Activated B cell treated with CpG ODN at 0.5 μM for 24 hours (primary cell): ENCODE measurements at regions not wholly inside any gene's neighbourhood (a gene's known extent, or its start where the extent isn't known, plus 50 kb on each side); places are given as distances from the start of the nearest gene placed in this dataset.
"Not testable (repeated sequence)": the region's sequence is repeated elsewhere in the genome, so short reads cannot be mapped to it uniquely, and the experiment has no call there.

Source experiments
- ATAC-seq: fragments of 200-7000 bp; cut with Tn5 transposase; one replicate; pipeline ENCODE4 v1.10.0; 2021; ENCODE audit warnings: low read depth, mild to moderate bottlenecking, moderate library complexity
- CTCF ChIA-PET: fragments of 350-600 bp; sonication (Branson Sonifier 250); formaldehyde crosslinking; loops from one replicate; lab custom pipeline; 2021; ENCODE audit warnings: antibody characterized with exemption; lab: Charles Lee
- POLR2A ChIA-PET: fragments of 350-600 bp; sonication (Branson Sonifier 250); formaldehyde crosslinking; loops from one replicate; lab custom pipeline; 2021; ENCODE audit warnings: antibody characterized with exemption; lab: Charles Lee
- DNase-seq: peaks from one replicate; pipeline ENCODE4 v3.0.0; 2022
- H3K27ac Mint-ChIP-seq: one replicate; pipeline ENCODE4 v1.8.0; 2020; ENCODE audit warnings: mixed read lengths
- H3K27me3 Mint-ChIP-seq: one replicate; pipeline ENCODE4 v1.8.0; 2021; ENCODE audit warnings: mixed read lengths
- H3K36me3 Mint-ChIP-seq: one replicate; pipeline ENCODE4 v1.8.0; 2021; ENCODE audit warnings: low read depth, mixed read lengths
- H3K4me1 Mint-ChIP-seq: one replicate; pipeline ENCODE4 v1.8.0; 2021; ENCODE audit warnings: mixed read lengths
- H3K4me3 Mint-ChIP-seq: one replicate; pipeline ENCODE4 v1.8.0; 2020; ENCODE audit warnings: mild to moderate bottlenecking, mixed read lengths
- H3K9me3 Mint-ChIP-seq: one replicate; pipeline ENCODE4 v1.8.0; 2020; ENCODE audit warnings: mixed read lengths
- intact Hi-C: fragments of 100-400 bp; cut with micrococcal nuclease; formaldehyde crosslinking; loops from one replicate; pipeline ENCODE4 v1.15.1; 2024
- TF ChIP-seq, protein P1 (sequence below): fragments of 200-600 bp; IDR thresholded peaks from one replicate; pipeline ENCODE4 v1.8.0; 2022; ENCODE audit warnings: antibody characterized with exemption, mild to moderate bottlenecking

DNA sequence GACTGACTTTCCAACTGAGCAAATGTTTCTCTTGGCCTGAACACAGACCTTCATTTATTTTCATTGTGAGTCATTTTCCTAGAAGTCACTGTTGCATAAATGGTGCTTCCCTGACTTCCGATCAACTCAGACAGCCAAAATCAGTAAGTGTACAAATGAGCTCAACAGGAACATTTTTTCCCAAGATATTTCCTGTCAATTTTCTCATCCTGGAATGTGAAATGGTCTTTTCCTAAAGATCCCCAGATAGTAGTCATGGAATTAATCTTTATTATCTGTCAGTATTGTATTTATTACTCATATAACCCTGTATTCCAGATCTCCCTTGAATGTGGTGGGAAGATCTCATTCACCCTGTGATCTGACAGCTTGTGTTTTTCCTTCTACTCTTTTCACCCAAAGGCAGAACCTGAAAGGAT lies 360.3 kb upstream of the KIF2B start:
- H3K9me3 Mint-ChIP-seq: peaks cover 12% of the 10 kb centered on the region
- ATAC-seq (no peak), DNase-seq (no peak)
- TF ChIP-seq, protein P1, sequence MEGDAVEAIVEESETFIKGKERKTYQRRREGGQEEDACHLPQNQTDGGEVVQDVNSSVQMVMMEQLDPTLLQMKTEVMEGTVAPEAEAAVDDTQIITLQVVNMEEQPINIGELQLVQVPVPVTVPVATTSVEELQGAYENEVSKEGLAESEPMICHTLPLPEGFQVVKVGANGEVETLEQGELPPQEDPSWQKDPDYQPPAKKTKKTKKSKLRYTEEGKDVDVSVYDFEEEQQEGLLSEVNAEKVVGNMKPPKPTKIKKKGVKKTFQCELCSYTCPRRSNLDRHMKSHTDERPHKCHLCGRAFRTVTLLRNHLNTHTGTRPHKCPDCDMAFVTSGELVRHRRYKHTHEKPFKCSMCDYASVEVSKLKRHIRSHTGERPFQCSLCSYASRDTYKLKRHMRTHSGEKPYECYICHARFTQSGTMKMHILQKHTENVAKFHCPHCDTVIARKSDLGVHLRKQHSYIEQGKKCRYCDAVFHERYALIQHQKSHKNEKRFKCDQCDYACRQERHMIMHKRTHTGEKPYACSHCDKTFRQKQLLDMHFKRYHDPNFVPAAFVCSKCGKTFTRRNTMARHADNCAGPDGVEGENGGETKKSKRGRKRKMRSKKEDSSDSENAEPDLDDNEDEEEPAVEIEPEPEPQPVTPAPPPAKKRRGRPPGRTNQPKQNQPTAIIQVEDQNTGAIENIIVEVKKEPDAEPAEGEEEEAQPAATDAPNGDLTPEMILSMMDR: no peak
- ChIA-PET POLR2A (no interaction called here), CTCF (no interaction called here)
- H3K36me3 Mint-ChIP-seq: no peaks in the 10 kb centered on the region
- intact Hi-C loops: no loop called here
- H3K27me3 Mint-ChIP-seq: no peaks in the 10 kb centered on the region
- no peaks in the 10 kb centered on the region for H3K4me1 Mint-ChIP-seq
- H3K4me3 Mint-ChIP-seq: no peak overlapping the region
- H3K27ac Mint-ChIP-seq: no peak overlapping the region

- CTCF ChIA-PET, H3K27me3 Mint-ChIP-seq: not testable (repeated sequence)
Observed at GRCh38 chr17:53455943-53456342, 366.8 kb upstream of the KIF2B start.

GRCh38 chr17:53454337-53454736 lies 368.4 kb upstream of the KIF2B start:
- no peak for DNase-seq
- CTCF ChIA-PET: no interaction called here
- TF ChIP-seq, protein P1: no peak

More at GRCh38 chr17:53455943-53456342, 366.8 kb upstream of the KIF2B start:
- DNase-seq, POLR2A ChIA-PET, H3K4me3 Mint-ChIP-seq, H3K36me3 Mint-ChIP-seq, ATAC-seq, H3K4me1 Mint-ChIP-seq, H3K27ac Mint-ChIP-seq, intact Hi-C loops: not testable (repeated sequence)
- H3K9me3 Mint-ChIP-seq: peaks cover 24% of the 10 kb centered on the region

DNA sequence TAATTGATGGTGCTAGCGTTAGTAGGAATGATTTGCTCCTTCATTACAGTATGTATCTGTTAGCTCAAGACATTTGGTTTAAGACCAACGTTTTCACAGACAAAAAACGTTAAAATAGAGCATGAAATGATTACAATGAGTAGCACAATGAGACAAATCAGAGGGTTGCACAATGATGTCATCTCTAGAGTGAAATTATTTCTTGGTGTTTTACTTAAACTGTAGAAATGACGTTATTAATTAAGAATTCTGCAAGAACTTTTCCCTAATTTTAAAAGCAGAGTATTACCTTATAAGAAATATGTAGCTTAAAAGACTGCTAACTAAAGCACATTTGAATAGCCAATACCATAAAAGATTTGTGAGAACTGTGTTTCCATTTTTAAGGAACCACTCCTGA lies 373.4 kb upstream of the KIF2B start:
- H3K27me3 Mint-ChIP-seq: no peaks in the 10 kb centered on the region
- ATAC-seq (no peak), DNase-seq (no peak)
- CTCF ChIA-PET: no interaction called here
- H3K36me3 Mint-ChIP-seq: no peaks in the 10 kb centered on the region
- no peaks in the 10 kb centered on the region for H3K4me1 Mint-ChIP-seq
- POLR2A ChIA-PET: no interaction called here
- TF ChIP-seq, protein P1: no peak
- intact Hi-C loops: no loop called here
- H3K27ac Mint-ChIP-seq: no peak overlapping the region
- no peak overlapping the region for H3K4me3 Mint-ChIP-seq
- peaks cover 6% of the 10 kb centered on the region for H3K9me3 Mint-ChIP-seq

More at GRCh38 chr17:53454337-53454736, 368.4 kb upstream of the KIF2B start:
- no peak overlapping the region for H3K4me3 Mint-ChIP-seq
- H3K4me1 Mint-ChIP-seq: no peaks in the 10 kb centered on the region
- intact Hi-C loops: no loop called here
- H3K9me3 Mint-ChIP-seq: peaks cover 23% of the 10 kb centered on the region
- ATAC-seq: no peak
- H3K27ac Mint-ChIP-seq: no peak overlapping the region
- H3K27me3 Mint-ChIP-seq: no peaks in the 10 kb centered on the region
- no peaks in the 10 kb centered on the region for H3K36me3 Mint-ChIP-seq
- POLR2A ChIA-PET: no interaction called here

DNA sequence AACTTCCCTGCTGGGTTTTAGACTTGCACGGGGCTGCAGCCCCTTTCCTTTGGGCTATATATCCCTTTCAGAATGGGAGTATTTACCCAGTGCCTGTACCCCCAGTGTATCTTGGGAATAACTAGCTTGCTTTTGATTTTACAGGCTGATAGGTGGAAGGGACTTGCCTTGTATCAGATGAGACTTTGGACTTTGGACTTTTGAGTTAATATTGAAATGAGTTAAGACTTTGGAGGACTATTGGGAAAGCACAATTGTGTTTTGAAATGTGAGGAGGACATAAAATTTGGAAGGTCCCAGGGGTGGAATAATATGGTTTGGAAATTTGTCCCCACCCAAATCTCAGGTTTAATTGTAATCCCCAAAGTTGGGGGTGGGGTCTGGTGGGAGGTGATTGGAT lies 393.8 kb upstream of the KIF2B start:
- TF ChIP-seq, protein P1: no peak
- CTCF ChIA-PET: no interaction called here
- H3K4me3 Mint-ChIP-seq: no peak overlapping the region
- no peak overlapping the region for H3K27ac Mint-ChIP-seq
- DNase-seq: no peak
- peaks cover 5% of the 10 kb centered on the region for H3K9me3 Mint-ChIP-seq
- no peaks in the 10 kb centered on the region for H3K4me1 Mint-ChIP-seq
- POLR2A ChIA-PET: no interaction called here
- intact Hi-C loops: no loop called here
- H3K36me3 Mint-ChIP-seq: no peaks in the 10 kb centered on the region
- ATAC-seq: no peak
- H3K27me3 Mint-ChIP-seq: no peaks in the 10 kb centered on the region

- Mint-ChIP-seq H3K27me3 (no peaks in the 10 kb centered on the region), H3K4me3 (no peak overlapping the region), H3K4me1 (no peaks in the 10 kb centered on the region), H3K36me3 (no peaks in the 10 kb centered on the region), H3K9me3 (peaks cover 5% of the 10 kb centered on the region), H3K27ac (no peak overlapping the region)
- POLR2A ChIA-PET: no interaction called here
- DNase-seq (no peak), ATAC-seq (no peak)
- CTCF ChIA-PET: no interaction called here
- TF ChIP-seq, protein P1: no peak
- intact Hi-C loops: no loop called here
Observed at GRCh38 chr17:53426505-53426904, 396.2 kb upstream of the KIF2B start.
